Large intestine (tissue), 3 donors: ENCODE measurements at regions not wholly inside any gene's neighbourhood (a gene's known extent, or its start where the extent isn't known, plus 50 kb on each side); places are given as distances from the start of the nearest gene placed in this dataset.

Experiments
- DNase-seq, 2 donors: peaks; one replicate each; pipeline versions ENCODE4 v3.0.0 to v3.0.0-alpha.2; 2013
- H3K27ac ChIP-seq: one replicate; pipeline ENCODE4 v1.5.1; 2013; ENCODE audit warnings: low read length
- H3K27me3 ChIP-seq: 2 replicates; pipeline ENCODE4 v1.6.1; 2013; ENCODE audit warnings: low read length; ENCODE audit not compliant: control insufficient read depth, insufficient read depth
- H3K36me3 ChIP-seq: 2 replicates; pipeline ENCODE4 v1.6.1; 2013; ENCODE audit warnings: low read length; ENCODE audit not compliant: control insufficient read depth, insufficient read depth
- H3K4me1 ChIP-seq: one replicate; pipeline ENCODE4 v1.6.1; 2013; ENCODE audit warnings: low read length; ENCODE audit not compliant: control insufficient read depth, insufficient read depth
- H3K4me3 ChIP-seq: one replicate; pipeline ENCODE4 v1.5.1; 2013; ENCODE audit warnings: low read length
- H3K9me3 ChIP-seq: one replicate; pipeline ENCODE4 v1.6.1; 2013; ENCODE audit warnings: mild to moderate bottlenecking, low read depth, low read length, moderate library complexity; ENCODE audit not compliant: control insufficient read depth
- WGBS: methylation state at CpG from one replicate; pipeline ENCODE4 v1.1.5; 2013; ENCODE audit warnings: low lambda C conversion rate; ENCODE audit not compliant: insufficient coverage; 5-methylcytosine and 5-hydroxymethylcytosine counted together

GRCh38 chr14:71405676-71406075 is 498.4 kb downstream of the PCNX1 start:
- 95% methylated on average over 4 of the region's 4 CpGs for WGBS
- Histone ChIP-seq H3K9me3 (peaks cover 4% of the 10 kb centered on the region), H3K4me1 (no peaks in the 10 kb centered on the region), H3K27ac (no peak overlapping the region), H3K27me3 (no peaks in the 10 kb centered on the region), H3K4me3 (no peak overlapping the region), H3K36me3 (no peaks in the 10 kb centered on the region)
- no peak for DNase-seq

DNA sequence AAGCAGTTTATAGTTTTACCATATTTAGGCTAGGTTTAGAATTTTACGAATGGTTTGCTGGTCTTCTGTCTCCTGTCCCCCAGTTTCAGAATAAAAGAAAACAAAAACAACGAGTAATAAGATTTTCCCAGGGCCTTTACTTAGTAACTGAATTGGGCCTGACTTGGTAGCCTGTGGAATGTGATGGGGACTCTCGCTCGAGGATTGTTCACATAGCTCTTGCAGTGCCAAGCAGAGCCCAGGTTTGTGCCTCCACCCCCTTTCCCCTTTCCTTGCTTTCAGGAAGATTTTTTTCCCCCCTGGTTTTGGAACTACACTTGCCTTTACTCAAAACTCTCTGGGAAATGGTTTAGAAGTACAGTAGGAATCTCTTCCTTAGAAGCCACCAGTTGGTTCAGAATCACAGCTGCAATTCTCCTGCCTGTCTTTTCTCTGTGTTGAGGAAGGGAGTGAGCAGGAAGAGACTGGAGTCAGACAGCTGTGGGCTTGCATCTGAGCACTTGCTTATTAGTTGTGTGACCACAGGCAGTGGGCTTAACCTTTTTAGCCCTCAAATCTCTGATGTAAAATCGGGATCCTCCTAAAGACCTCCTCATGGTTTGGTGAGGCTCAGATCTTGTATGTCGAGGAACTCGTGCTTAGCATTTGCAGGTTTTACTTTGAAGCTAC is 501.2 kb downstream of the PCNX1 start:
- no peak overlapping the region for H3K4me3 ChIP-seq
- H3K36me3 ChIP-seq, result no peaks in the 10 kb centered on the region
- WGBS, result 100% methylated on average over 1 of the region's 7 CpGs
- no peak overlapping the region for H3K27ac ChIP-seq
- peaks cover 4% of the 10 kb centered on the region for H3K9me3 ChIP-seq
- H3K4me1 ChIP-seq, result no peaks in the 10 kb centered on the region
- H3K27me3 ChIP-seq, result no peaks in the 10 kb centered on the region
- DNase-seq, result no peak

GRCh38 chr14:71410578-71411284 is 503.5 kb downstream of the PCNX1 start:
- H3K4me3 ChIP-seq, result no peak overlapping the region
- H3K27ac ChIP-seq, result no peak overlapping the region
- DNase-seq, result no peak
- H3K27me3 ChIP-seq, result no peaks in the 10 kb centered on the region
- H3K4me1 ChIP-seq, result no peaks in the 10 kb centered on the region
- peaks cover 4% of the 10 kb centered on the region for H3K9me3 ChIP-seq
- no CpG with 5 or more reads among the region's 5 CpGs for WGBS
- H3K36me3 ChIP-seq, result no peaks in the 10 kb centered on the region

GRCh38 chr14:71411285-71411595 is 504.0 kb downstream of the PCNX1 start:
- Histone ChIP-seq H3K4me3 (no peak overlapping the region), H3K36me3 (no peaks in the 10 kb centered on the region), H3K4me1 (no peaks in the 10 kb centered on the region), H3K27me3 (no peaks in the 10 kb centered on the region), H3K27ac (no peak overlapping the region), H3K9me3 (peaks cover 4% of the 10 kb centered on the region)
- no CpG with 5 or more reads among the region's 3 CpGs for WGBS
- no peak for DNase-seq

DNA sequence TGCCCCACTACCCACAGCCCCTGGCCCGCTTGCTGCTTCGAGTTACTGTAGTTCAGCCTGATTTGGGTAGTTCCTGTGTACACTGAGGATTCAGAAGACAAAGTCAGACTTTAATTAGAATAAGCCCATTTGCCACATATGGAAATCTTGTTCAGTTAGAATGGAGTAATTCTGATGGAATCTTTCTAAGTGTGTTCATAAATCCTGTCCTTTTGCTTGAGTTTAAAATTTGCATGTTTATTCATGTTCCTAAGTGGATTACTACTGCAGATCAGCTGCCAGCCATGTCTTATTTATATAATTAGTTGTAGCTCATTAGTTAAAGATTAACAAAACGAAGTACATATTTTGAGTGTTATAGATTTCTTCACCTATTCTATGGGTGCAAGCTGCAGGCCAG is 504.5 kb downstream of the PCNX1 start:
- Histone ChIP-seq H3K36me3 (no peaks in the 10 kb centered on the region), H3K27ac (no peak overlapping the region), H3K4me3 (no peak overlapping the region), H3K4me1 (no peaks in the 10 kb centered on the region), H3K9me3 (peaks cover 4% of the 10 kb centered on the region), H3K27me3 (no peaks in the 10 kb centered on the region)
- WGBS, result no CpG with 5 or more reads among the region's 3 CpGs
- DNase-seq, result peak in 1 of 2 donors; percentile 5

DNA sequence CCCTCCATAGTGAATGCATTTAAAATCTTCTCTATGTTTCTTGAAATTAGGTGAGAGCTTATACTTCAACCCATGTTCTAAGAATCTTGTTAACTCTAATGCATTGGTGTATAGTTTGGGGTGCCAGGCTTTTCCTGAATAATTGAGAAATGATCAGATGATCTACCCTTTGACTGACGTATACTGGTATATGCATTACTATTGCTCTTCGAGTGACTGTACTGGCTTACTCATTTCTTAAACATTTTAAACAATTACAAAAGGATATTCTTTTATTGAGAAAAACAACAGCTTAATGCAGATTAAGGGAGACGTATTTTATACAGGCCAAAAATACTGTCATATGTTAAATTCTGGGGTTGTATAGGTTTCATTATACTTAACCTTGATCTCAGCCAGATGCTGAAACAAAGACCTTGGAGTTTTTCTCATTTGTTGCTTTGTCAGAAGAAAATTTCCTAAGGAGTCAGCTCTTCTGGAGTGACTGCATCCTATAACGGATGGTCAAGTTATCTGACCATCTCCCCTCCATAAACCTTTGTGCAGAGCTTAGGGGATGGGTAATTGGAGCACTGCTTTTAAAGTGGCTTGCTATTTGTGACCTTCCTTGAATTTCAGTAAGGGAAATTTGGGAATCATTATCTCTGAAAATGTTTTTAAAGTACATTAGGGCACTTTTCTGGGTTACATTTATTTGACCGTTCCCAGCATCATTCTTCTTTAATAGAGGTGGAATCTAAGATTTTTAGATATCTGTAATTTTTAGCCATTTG is 507.6 kb downstream of the PCNX1 start:
- Histone ChIP-seq H3K27me3 (no peaks in the 10 kb centered on the region), H3K27ac (no peak overlapping the region), H3K9me3 (no peaks in the 10 kb centered on the region), H3K4me1 (no peaks in the 10 kb centered on the region), H3K4me3 (no peak overlapping the region), H3K36me3 (no peaks in the 10 kb centered on the region)
- 100% methylated on average over 1 of the region's 5 CpGs for WGBS
- no peak for DNase-seq

DNA sequence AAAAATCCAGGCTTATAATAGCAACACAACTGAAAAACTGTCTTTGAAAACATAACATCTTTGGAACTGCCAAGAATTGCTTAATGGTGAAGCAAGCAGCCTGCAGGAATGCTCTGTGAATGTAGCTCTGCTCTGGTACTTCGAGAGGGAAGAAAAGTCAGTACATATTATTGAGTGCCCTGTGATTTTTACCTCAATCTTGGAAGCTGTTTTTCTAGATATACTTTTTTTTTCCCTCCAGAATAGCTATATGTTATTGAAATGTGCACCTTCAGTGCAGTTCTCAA is 508.1 kb downstream of the PCNX1 start:
- H3K27ac ChIP-seq, result no peak overlapping the region

GRCh38 chr14:71416392-71416791 is 509.1 kb downstream of the PCNX1 start:
- no CpG with 5 or more reads among the region's 3 CpGs for WGBS

More for the DNA sequence above, 508.1 kb downstream of the PCNX1 start:
- H3K4me1 ChIP-seq, result no peaks in the 10 kb centered on the region
- H3K9me3 ChIP-seq, result no peaks in the 10 kb centered on the region
- H3K36me3 ChIP-seq, result no peaks in the 10 kb centered on the region
- no peak overlapping the region for H3K4me3 ChIP-seq
- no peaks in the 10 kb centered on the region for H3K27me3 ChIP-seq
- DNase-seq, result no peak
- no CpG with 5 or more reads among the region's 1 CpG for WGBS

GRCh38 chr14:71418532-71419245 is 511.4 kb downstream of the PCNX1 start:
- H3K4me1 ChIP-seq, result no peaks in the 10 kb centered on the region
- WGBS, result no CpG with 5 or more reads among the region's 10 CpGs
- H3K36me3 ChIP-seq, result no peaks in the 10 kb centered on the region
- H3K4me3 ChIP-seq, result no peak overlapping the region
- DNase-seq, result no peak
- H3K27me3 ChIP-seq, result no peaks in the 10 kb centered on the region
- H3K27ac ChIP-seq, result no peak overlapping the region
- H3K9me3 ChIP-seq, result no peaks in the 10 kb centered on the region

More at GRCh38 chr14:71416392-71416791, 509.1 kb downstream of the PCNX1 start:
- Histone ChIP-seq H3K27ac (no peak overlapping the region), H3K4me1 (no peaks in the 10 kb centered on the region), H3K9me3 (no peaks in the 10 kb centered on the region), H3K36me3 (no peaks in the 10 kb centered on the region), H3K4me3 (no peak overlapping the region), H3K27me3 (no peaks in the 10 kb centered on the region)
- no peak for DNase-seq

DNA sequence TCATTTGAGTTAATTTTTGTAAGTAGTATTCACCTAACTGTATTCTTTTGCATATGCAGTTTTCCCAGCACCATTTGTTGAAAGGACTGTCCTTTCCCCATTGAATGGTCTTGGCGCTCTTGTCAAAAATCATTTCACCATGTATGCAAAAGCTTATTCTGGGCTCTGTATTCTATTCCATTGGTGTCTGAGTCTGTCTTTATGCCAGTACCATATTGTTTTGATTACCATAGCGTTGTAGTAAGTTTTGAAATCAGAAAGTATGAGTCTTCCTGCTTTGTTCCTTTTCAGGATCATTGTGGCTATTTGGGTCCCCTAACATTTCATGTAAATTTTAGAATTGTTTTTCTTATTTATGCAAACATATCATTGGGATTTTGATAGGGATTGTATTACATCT is 508.7 kb upstream of the RGS6 start:
- Histone ChIP-seq H3K9me3 (peaks cover 13% of the 10 kb centered on the region), H3K27me3 (no peaks in the 10 kb centered on the region), H3K36me3 (no peaks in the 10 kb centered on the region), H3K4me3 (no peak overlapping the region), H3K4me1 (no peaks in the 10 kb centered on the region), H3K27ac (no peak overlapping the region)
- no peak for DNase-seq
- no CpG with 5 or more reads among the region's 2 CpGs for WGBS
